ENCODE measurements at regions not wholly inside any gene's neighbourhood (a gene's known extent, or its start where the extent isn't known, plus 50 kb on each side); places are given as distances from the start of the nearest gene placed in this dataset.

DNA sequence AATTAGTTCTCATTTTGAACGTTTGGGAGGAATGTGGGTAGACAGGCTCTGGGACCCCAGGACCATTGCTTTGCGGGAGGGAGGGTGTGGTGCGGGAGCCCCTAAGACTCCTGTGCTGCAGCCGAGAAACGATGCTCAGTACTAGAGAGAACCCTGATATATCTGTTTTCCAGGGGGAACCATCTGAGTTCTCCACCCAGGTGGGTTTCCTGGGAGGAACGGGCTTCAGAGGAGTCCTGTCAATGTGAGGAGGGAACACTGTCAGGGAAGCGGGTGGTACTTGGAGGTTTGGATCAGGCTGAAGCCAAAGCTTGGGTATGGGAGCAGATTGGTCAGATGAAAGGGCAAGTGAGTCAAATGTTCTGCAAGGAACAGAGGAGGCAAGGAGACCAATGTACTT, 358.0 kb downstream of the FGF9 start:
- TF ChIP-seq, protein P1, sequence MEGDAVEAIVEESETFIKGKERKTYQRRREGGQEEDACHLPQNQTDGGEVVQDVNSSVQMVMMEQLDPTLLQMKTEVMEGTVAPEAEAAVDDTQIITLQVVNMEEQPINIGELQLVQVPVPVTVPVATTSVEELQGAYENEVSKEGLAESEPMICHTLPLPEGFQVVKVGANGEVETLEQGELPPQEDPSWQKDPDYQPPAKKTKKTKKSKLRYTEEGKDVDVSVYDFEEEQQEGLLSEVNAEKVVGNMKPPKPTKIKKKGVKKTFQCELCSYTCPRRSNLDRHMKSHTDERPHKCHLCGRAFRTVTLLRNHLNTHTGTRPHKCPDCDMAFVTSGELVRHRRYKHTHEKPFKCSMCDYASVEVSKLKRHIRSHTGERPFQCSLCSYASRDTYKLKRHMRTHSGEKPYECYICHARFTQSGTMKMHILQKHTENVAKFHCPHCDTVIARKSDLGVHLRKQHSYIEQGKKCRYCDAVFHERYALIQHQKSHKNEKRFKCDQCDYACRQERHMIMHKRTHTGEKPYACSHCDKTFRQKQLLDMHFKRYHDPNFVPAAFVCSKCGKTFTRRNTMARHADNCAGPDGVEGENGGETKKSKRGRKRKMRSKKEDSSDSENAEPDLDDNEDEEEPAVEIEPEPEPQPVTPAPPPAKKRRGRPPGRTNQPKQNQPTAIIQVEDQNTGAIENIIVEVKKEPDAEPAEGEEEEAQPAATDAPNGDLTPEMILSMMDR (IDR thresholded peaks at IDR 0.05; ENCODE audit: insufficient read depth, low read depth, low read length): no peak
- TF ChIP-seq EZH2 (IDR thresholded peaks at IDR 0.05; ENCODE audit: insufficient read depth, low read length): no peak
